Ovary (tissue), 3 donors: ENCODE measurements at regions not wholly inside any gene's neighbourhood (a gene's known extent, or its start where the extent isn't known, plus 50 kb on each side); places are given as distances from the start of the nearest gene placed in this dataset.

ENCODE experiments used
- CTCF ChIP-seq, 3 donors: fragments of 450-650 bp in 2 of 3; fragments of 200-600 bp in 1 of 3; IDR thresholded peaks; one replicate each; pipeline versions ENCODE4 v1.5.1 to v1.8.0; 2016 to 2022; ENCODE audit warnings: antibody characterized with exemption in 3 of 3, mild to moderate bottlenecking in 1 of 3
- EP300 ChIP-seq: sonication (generic); formaldehyde crosslinking; IDR thresholded peaks from one replicate; pipeline ENCODE4 v1.6.1; 2017; ENCODE audit warnings: antibody characterized with exemption
- POLR2A ChIP-seq: fragments of 450-650 bp; IDR thresholded peaks from one replicate; pipeline ENCODE4 v1.6.1; 2017; ENCODE audit warnings: antibody characterized with exemption, mild to moderate bottlenecking, moderate library complexity
- donor health status: DM: no; HTN: no; CAD: no.

DNA sequence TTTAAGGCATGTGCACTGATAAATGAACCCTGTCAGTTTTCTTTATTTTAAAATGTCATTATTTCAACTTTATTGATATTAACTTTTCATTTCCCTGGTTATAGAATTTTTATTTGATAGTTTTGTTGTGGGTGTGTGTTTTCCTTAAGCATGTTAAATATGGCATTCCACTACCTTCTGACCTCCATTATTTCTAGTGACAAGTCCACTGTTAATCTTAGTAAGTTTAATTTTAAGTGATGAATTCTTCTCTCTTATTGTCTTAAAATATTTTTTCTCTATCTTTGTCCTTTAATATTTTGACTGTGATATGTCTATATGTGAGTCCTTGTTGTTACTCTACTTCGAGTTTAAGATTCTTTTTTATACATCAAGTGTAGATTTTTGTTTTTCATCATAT, 685.7 kb downstream of the GALR1 start:
- TF ChIP-seq CTCF (IDR thresholded peaks at IDR 0.05) (no peak), POLR2A (no peak), EP300 (no peak)
